ENCODE measurements at regions not wholly inside any gene's neighbourhood (a gene's known extent, or its start where the extent isn't known, plus 50 kb on each side); places are given as distances from the start of the nearest gene placed in this dataset.
"Not testable (repeated sequence)": the region's sequence is repeated elsewhere in the genome, so short reads cannot be mapped to it uniquely, and the experiment has no call there.

- H3K4me3 ChIP-seq, result no peak overlapping the region
- DNase-seq (peak in 4 of 5 donors; percentile 20 to 65 (median 32)), ATAC-seq (peak in 1 of 4 donors; percentile 52)
- no peaks in the 10 kb centered on the region for H3K27me3 ChIP-seq
- peaks cover 0 to 19% (median 0%) of the 10 kb centered on the region in 12 donors for H3K4me1 ChIP-seq
- TF ChIP-seq, protein P1, sequence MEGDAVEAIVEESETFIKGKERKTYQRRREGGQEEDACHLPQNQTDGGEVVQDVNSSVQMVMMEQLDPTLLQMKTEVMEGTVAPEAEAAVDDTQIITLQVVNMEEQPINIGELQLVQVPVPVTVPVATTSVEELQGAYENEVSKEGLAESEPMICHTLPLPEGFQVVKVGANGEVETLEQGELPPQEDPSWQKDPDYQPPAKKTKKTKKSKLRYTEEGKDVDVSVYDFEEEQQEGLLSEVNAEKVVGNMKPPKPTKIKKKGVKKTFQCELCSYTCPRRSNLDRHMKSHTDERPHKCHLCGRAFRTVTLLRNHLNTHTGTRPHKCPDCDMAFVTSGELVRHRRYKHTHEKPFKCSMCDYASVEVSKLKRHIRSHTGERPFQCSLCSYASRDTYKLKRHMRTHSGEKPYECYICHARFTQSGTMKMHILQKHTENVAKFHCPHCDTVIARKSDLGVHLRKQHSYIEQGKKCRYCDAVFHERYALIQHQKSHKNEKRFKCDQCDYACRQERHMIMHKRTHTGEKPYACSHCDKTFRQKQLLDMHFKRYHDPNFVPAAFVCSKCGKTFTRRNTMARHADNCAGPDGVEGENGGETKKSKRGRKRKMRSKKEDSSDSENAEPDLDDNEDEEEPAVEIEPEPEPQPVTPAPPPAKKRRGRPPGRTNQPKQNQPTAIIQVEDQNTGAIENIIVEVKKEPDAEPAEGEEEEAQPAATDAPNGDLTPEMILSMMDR (IDR thresholded peaks at IDR 0.05), result peak in 10 of 12 donors; percentile 8 to 60 (median 36)
- TF ChIP-seq POLR2A (IDR thresholded peaks at IDR 0.05), result no peak
- H3K9me3 ChIP-seq, result no peaks in the 10 kb centered on the region
- 44 to 54% (median 51%) methylated on average over 6 of the region's 6 CpGs for WGBS, 4 donors
- intact Hi-C loops (cut with DNase I), result loop anchor here in 2 of 10 donors (5.0 to 10.0 kb wide), 2 partner anchors 370 to 372 kb away; no protein-coding TSS in a partner anchor
- no peak overlapping the region for H3K27ac ChIP-seq
- no peaks in the 10 kb centered on the region for H3K36me3 ChIP-seq
These were observed 140.7 kb upstream of the CALCR start for GRCh38 chr7:93715234-93715633.

DNA sequence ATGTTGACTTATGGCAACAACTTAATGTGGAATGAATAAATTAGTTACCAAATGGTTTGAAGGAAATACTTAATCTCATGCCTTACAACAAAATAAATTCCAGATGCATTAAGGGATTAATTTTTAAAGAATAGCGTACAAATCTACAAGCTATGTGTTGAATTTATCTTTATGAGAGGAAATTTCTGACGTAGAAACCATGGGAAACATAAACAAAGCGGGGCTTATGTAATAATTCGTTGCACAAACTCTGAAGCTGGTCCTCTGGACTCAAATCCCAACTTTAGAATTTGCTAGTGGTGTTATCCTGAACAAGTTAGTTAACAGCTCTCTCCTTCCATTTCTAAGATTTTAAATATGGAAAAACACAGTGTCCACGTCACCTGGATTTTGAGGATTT is 137.4 kb upstream of the CALCR start:
- ATAC-seq, result no peak
- Histone ChIP-seq H3K4me3 (no peak overlapping the region), H3K27ac (no peak overlapping the region), H3K4me1 (peaks cover 0 to 19% (median 0%) of the 10 kb centered on the region in 12 donors), H3K27me3 (no peaks in the 10 kb centered on the region), H3K36me3 (no peaks in the 10 kb centered on the region), H3K9me3 (no peaks in the 10 kb centered on the region)
- WGBS, 4 donors, result 88 to 93% (median 92%) methylated on average over 5 of the region's 5 CpGs
- TF ChIP-seq, protein P1 (IDR thresholded peaks at IDR 0.05), result no peak
- no peak for TF ChIP-seq POLR2A (IDR thresholded peaks at IDR 0.05)
- intact Hi-C loops (cut with DNase I), result loop anchor here in 1 of 10 donors (10.0 kb wide), 1 partner anchor 373 kb away; no protein-coding TSS in a partner anchor
- DNase-seq, result no peak

- whole genome bisulfite sequencing, 4 donors, result 77 to 95% (median 86%) methylated on average over 5 of the region's 5 CpGs
These were observed 133.7 kb upstream of the CALCR start for GRCh38 chr7:93708255-93708654.

DNA sequence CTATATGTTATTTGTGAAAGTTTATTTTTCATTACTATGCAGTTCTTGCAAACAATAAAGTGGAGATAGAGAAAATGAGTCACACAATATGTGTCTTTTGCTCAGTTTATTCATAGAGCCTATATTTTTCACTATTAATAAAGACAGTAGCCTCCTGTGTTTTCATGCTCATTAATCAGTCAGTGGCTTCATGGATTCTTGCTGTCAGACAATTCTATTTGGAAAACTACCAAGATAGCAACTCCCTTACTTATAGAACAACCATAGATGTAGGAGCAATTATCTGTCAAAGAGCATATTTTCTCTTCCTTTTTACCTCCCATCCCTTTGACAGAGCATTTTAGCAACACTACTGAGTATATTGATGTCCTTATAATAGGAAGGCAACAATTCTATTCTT is 132.7 kb upstream of the CALCR start:
- TF ChIP-seq, protein P1 (IDR thresholded peaks at IDR 0.05), result no peak
- no peak for TF ChIP-seq POLR2A (IDR thresholded peaks at IDR 0.05)
- no peaks in the 10 kb centered on the region for H3K9me3 ChIP-seq
- no peaks in the 10 kb centered on the region for H3K4me1 ChIP-seq
- intact Hi-C loops (cut with DNase I), result no loop called here
- H3K27me3 ChIP-seq, result no peaks in the 10 kb centered on the region
- ATAC-seq (no peak), DNase-seq (no peak)
- no peaks in the 10 kb centered on the region for H3K36me3 ChIP-seq
- no peak overlapping the region for H3K27ac ChIP-seq
- H3K4me3 ChIP-seq, result no peak overlapping the region

More at GRCh38 chr7:93708255-93708654, 133.7 kb upstream of the CALCR start:
- DNase-seq; H3K4me1 ChIP-seq; H3K27me3 ChIP-seq; H3K4me3 ChIP-seq; H3K9me3 ChIP-seq; H3K27ac ChIP-seq; H3K36me3 ChIP-seq; intact Hi-C loops (cut with DNase I); ATAC-seq: not testable (repeated sequence)

- H3K4me1 ChIP-seq; H3K27ac ChIP-seq; H3K27me3 ChIP-seq; intact Hi-C loops (cut with DNase I); H3K4me3 ChIP-seq; H3K36me3 ChIP-seq; DNase-seq; ATAC-seq; H3K9me3 ChIP-seq: not testable (repeated sequence)
- WGBS, 4 donors, result 75 to 98% (median 87%) methylated on average over 4 of the region's 4 CpGs
These were observed 131.6 kb upstream of the CALCR start for GRCh38 chr7:93706162-93706561.

Data from heart left ventricle (tissue), 16 donors.